ENCODE measurements at regions not wholly inside any gene's neighbourhood (a gene's known extent, or its start where the extent isn't known, plus 50 kb on each side); places are given as distances from the start of the nearest gene placed in this dataset.
"Not testable (repeated sequence)": the region's sequence is repeated elsewhere in the genome, so short reads cannot be mapped to it uniquely, and the experiment has no call there.

- FAIRE-seq; DNase-seq (ENCODE audit: low spot score in 2 of 2): not testable (repeated sequence)
Observed at GRCh38 chr6:144636025-144636424, 350.9 kb downstream of the UTRN start.

GRCh38 chr6:144637541-144637940, 352.4 kb downstream of the UTRN start:
- no peak for FAIRE-seq

GRCh38 chr6:144639654-144640053, 354.5 kb downstream of the UTRN start:
- FAIRE-seq (no peak), DNase-seq (ENCODE audit: low spot score in 2 of 2) (no peak)

More at GRCh38 chr6:144637541-144637940, 352.4 kb downstream of the UTRN start:
- no peak for DNase-seq (ENCODE audit: low spot score in 2 of 2)

GRCh38 chr6:144641286-144641685, 356.2 kb downstream of the UTRN start:
- FAIRE-seq (no peak), DNase-seq (ENCODE audit: low spot score in 2 of 2) (no peak)

- FAIRE-seq = no peak
- DNase-seq (ENCODE audit: low spot score in 2 of 2) = no peak
Observed at GRCh38 chr6:144644776-144645175, 359.6 kb downstream of the UTRN start.

- DNase-seq (ENCODE audit: low spot score in 2 of 2) (no peak), FAIRE-seq (no peak)
Observed at GRCh38 chr6:144646093-144647056, 361.2 kb downstream of the UTRN start.

GRCh38 chr6:144647406-144647964, 362.4 kb downstream of the UTRN start:
- FAIRE-seq (no peak), DNase-seq (ENCODE audit: low spot score in 2 of 2) (no peak)

GRCh38 chr6:144647971-144648651, 363.0 kb downstream of the UTRN start:
- FAIRE-seq (no peak), DNase-seq (ENCODE audit: low spot score in 2 of 2) (no peak)

- FAIRE-seq (no peak), DNase-seq (ENCODE audit: low spot score in 2 of 2) (no peak)
Observed at GRCh38 chr6:144649085-144649484, 363.9 kb downstream of the UTRN start.

GRCh38 chr6:144651234-144651633, 366.1 kb downstream of the UTRN start:
- DNase-seq (ENCODE audit: low spot score in 2 of 2) (no peak), FAIRE-seq (no peak)

GRCh38 chr6:144652292-144652891, 367.3 kb downstream of the UTRN start:
- DNase-seq (ENCODE audit: low spot score in 2 of 2) (no peak), FAIRE-seq (no peak)

- FAIRE-seq (no peak), DNase-seq (ENCODE audit: low spot score in 2 of 2) (no peak)
Observed at GRCh38 chr6:144653885-144654505, 368.9 kb downstream of the UTRN start.

- FAIRE-seq (no peak), DNase-seq (ENCODE audit: low spot score in 2 of 2) (no peak)
Observed at GRCh38 chr6:144654506-144654905, 369.4 kb downstream of the UTRN start.

- FAIRE-seq (no peak), DNase-seq (ENCODE audit: low spot score in 2 of 2) (no peak)
Observed at GRCh38 chr6:144655376-144655775, 370.2 kb downstream of the UTRN start.

- DNase-seq (ENCODE audit: low spot score in 2 of 2) = no peak
- FAIRE-seq = no peak
Observed at GRCh38 chr6:144657691-144658090, 372.6 kb downstream of the UTRN start.

- DNase-seq (ENCODE audit: low spot score in 2 of 2) (no peak), FAIRE-seq (no peak)
Observed at GRCh38 chr6:144659202-144660182, 374.4 kb downstream of the UTRN start.

- DNase-seq (ENCODE audit: low spot score in 2 of 2) (no peak), FAIRE-seq (no peak)
Observed at GRCh38 chr6:144660561-144661115, 375.5 kb downstream of the UTRN start.

GRCh38 chr6:144661116-144661806, 376.1 kb downstream of the UTRN start:
- no peak for FAIRE-seq
- no peak for DNase-seq (ENCODE audit: low spot score in 2 of 2)
